ENCODE measurements at regions not wholly inside any gene's neighbourhood (a gene's known extent, or its start where the extent isn't known, plus 50 kb on each side); places are given as distances from the start of the nearest gene placed in this dataset.
"Not testable (repeated sequence)": the region's sequence is repeated elsewhere in the genome, so short reads cannot be mapped to it uniquely, and the experiment has no call there.

DNA sequence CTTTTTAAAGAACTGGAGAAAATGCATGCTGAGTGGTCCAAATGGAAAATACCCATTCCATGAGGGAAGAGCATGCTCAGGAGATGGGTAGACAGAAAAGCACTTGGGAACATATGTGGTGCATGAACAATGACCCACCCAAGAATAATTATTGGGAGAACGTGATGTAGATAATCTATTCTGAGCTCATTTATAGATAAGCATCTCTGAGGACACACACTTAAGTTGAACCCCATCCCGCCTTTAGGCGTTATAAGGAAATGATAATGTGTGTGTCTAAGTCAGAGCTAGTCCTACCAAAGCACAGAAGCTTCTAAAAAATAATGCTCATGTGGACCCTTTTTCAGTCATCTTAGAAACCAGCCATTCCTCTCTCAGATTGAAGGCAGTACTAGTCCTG is 189.9 kb downstream of the KTN1 start:
- DNase-seq: no peak

GRCh38 chr14:55771242-55771981 is 191.4 kb downstream of the KTN1 start:
- DNase-seq: no peak

- DNase-seq: no peak
These were observed 192.5 kb downstream of the KTN1 start for GRCh38 chr14:55772486-55772885.

DNA sequence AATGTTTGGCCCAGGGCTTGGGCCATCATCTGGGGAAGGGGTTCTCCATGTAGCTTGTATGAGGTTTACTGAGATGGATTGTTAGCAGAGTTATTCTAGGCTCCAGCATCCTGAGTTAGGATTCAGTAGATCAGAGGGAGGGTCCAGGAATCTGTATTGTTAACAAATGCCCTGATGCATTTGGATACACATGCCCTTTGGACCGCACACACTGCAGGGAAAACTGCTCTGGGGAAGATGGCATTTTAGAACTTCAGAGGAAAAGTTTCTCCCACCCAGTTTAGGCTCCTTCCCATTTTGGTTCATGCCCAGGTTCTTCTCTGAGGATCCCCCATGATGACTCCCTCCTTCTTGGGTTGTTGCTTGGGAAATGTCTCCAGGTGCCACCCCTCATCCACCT is 193.3 kb downstream of the KTN1 start:
- DNase-seq: no peak

- DNase-seq: no peak
These were observed 194.1 kb downstream of the KTN1 start for GRCh38 chr14:55773984-55774545.

GRCh38 chr14:55777877-55778276 is 197.9 kb downstream of the KTN1 start:
- DNase-seq: no peak

- no peak for DNase-seq
These were observed 200.3 kb downstream of the KTN1 start for GRCh38 chr14:55780156-55780946.

- no peak for DNase-seq
These were observed 201.0 kb downstream of the KTN1 start for GRCh38 chr14:55781046-55781445.

DNA sequence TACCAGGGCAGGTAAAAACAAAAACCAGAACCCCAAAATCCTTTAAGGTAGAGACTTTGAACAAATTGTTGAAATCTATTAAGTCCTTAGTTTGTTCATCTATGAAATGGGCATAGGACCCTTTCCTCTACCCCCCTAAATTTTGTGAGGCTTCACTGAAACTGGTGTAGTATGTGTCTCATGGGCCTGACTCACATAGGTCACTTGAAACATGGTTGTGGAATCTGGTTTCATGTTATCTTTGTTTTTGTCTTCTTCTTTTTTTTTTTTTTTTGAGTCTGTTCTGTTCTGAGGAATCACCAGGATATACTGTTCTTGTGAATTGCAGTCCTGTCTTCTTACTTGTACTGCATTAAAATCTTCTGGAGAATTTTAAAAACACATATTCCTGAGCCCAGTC is 202.2 kb downstream of the KTN1 start:
- no peak for DNase-seq

DNA sequence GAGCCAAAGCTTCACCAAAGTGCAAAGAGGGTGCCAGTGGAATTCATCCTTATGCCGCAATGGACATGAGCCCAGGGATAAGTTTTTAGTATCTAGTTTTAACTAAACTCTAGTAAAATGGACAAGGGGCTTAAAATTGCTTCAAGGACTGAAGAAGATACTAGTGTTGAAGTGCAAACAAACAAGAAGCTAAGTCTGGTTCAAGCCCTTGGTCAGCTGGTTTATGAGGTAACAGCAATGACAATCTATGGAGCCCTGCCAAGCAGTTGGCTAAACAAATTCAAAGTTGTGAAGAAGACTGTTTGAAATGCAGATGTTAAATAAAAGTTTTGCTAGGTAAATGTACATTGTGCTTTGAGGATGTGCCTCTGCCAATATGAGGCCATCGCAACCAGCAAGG is 209.4 kb downstream of the KTN1 start:
- no peak for DNase-seq

DNA sequence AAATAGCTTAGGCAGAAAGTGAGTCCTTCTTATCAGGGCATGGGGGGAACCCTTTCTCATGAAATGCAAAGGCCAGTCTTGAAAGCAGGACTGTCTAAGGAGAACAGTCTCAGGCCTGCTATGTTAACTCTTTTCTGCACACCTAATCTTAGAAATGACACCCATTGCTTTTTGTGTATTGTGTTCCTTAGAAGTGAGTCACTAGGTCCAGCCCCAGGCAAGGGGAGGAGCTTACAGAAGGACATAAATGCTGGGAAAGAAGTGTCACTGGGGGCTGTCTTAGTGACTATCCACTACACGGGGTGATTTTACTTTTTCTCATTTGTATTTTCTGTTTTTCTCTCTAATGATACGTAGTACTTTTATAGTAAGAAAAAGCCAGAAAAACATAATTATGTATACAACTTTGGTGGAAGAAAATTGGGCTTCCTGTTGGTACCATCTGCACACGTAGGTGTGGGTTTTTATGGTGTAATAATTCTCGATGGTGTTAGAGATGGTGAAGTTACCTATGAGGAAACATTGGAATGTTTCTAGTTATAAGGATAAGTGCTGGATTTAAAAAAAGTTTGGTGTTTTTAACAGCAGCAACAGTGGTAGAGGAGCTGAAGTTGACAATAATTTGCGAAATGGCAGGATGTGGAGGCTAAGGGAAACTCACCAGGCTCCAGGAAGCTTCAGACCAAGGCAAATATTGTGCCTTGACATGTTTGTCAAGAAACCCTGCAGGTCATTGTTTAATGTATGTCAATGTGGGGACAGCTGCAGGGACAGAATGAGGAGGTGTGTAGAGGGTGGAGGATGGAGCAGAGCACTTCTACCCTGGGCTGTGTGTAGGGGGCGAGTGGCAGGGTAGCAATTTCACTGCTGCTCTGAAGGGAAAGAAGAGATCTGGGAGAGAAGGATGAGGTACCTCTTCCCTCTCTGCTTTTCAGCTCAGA is 214.9 kb downstream of the KTN1 start:
- DNase-seq: no peak

- not testable (repeated sequence) for DNase-seq
These were observed 216.5 kb downstream of the KTN1 start for GRCh38 chr14:55796513-55796912.

GRCh38 chr14:55798406-55798805 is 218.4 kb downstream of the KTN1 start:
- DNase-seq: no peak

DNA sequence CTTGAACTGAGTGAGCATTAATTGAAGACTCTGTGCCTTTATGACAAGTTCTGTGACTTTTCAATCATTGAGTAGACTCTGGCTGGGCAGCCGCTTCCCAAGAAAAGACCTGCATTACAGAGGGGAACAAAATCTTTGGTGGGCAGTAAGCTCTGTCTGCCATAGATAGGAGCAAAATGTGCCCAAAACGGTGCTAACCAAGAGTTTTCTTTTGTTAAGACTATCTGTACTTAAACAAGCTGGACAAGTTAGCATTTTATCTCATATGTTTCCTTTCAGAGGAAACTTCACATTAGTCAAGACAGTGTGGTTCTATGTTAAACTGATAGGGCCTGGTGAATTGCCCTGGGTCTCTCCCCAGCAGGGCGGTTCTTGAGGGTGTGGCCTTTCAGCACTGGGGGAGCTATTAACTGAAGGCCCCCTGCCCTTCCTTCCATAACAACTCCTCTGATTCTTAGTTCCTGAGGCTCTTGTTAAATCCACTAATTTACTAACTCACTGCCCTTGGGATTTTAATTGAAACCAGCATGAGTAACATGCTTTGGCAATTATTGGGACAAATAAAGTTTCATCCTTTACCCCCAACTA is 219.6 kb downstream of the KTN1 start:
- DNase-seq: no peak

- DNase-seq: no peak
These were observed 220.3 kb downstream of the KTN1 start for GRCh38 chr14:55800156-55800785.

- DNase-seq: no peak
These were observed 221.1 kb downstream of the KTN1 start for GRCh38 chr14:55801121-55801520.

DNA sequence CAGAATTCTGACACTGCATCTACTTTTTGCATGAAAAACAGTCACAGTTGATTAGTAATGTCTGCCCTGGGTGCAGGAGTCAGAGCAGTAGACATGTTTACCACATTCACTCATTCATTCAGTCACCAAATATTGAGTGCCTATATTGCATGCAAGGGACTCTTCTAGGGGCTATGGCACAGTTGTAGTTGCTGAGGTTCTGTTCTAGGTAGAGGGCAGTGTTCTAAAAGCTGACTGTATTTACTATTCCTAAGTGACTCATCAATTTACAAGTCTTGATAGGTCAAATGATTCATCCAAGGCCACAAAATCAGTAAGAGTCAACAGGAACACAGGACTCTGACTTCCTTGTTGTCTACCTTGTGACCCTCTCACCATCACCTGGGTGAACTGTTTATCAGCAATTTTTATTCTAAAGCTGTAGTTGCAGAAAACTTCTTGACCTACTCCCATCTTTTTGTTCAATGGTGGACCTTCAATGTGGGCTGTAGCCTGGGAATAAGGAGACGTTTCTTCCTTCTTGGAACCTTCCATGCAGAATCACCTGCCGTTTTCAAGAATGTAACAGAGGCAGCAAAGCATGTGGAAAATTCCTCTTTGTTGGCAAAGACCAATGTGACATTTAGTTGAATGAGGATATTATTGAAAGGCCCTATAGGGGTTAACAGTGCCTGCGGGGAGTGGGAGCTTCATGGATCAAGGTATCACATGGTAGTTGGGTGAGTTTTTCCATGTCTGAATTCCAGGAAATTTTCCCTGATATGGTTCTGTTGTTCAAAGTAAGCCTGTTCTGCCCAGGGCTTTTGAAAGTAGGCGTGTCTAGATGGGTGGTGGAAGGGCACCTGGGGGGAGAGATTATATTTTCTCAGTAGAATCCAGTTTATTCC is 223.2 kb downstream of the KTN1 start:
- DNase-seq: no peak

- DNase-seq: no peak
These were observed 224.0 kb downstream of the KTN1 start for GRCh38 chr14:55803873-55804553.

DNA sequence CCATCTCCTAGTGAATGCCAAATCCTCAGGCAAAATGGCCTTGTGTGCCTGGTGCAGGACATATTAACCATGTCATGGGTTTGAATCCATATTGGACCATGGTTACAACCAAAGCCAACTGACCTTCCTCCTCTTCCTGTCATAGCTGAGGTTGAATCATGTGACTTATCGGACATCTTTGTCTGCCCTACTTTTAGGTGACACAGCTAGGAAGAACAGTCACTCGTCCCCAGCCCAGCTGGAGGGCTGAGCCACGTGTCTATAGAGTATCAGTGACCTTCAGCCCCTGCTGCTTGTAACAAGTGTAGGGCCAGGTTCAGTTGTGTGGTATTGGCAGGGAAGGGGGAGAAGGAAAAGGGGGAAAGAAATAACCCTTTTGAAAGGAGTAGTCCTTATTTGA is 225.2 kb downstream of the KTN1 start:
- no peak for DNase-seq

Measured in NCI-H1930 (cell line).